ENCODE measurements at regions not wholly inside any gene's neighbourhood (a gene's known extent, or its start where the extent isn't known, plus 50 kb on each side); places are given as distances from the start of the nearest gene placed in this dataset.
"Not testable (repeated sequence)": the region's sequence is repeated elsewhere in the genome, so short reads cannot be mapped to it uniquely, and the experiment has no call there.

- no peak for TF ChIP-seq CTCF (IDR thresholded peaks at IDR 0.05)
- Histone ChIP-seq H3K27ac (no peak overlapping the region), H3K36me3 (no peaks in the 10 kb centered on the region), H3K27me3 (replicated peaks; ENCODE audit: insufficient read depth) (no peaks in the 10 kb centered on the region), H3K9me3 (no peaks in the 10 kb centered on the region), H3K4me3 (no peak overlapping the region), H3K4me1 (ENCODE audit: control insufficient read depth in 1 of 2, low read depth in 2 of 2) (no peaks in the 10 kb centered on the region)
- DNase-seq (ENCODE audit: low spot score) (no peak), ATAC-seq (ENCODE audit: insufficient number of reproducible peaks, low FRiP score, low read depth) (no peak)
These were observed 657.9 kb downstream of the TAF11L14 start for GRCh38 chr5:18292146-18292545.

DNA sequence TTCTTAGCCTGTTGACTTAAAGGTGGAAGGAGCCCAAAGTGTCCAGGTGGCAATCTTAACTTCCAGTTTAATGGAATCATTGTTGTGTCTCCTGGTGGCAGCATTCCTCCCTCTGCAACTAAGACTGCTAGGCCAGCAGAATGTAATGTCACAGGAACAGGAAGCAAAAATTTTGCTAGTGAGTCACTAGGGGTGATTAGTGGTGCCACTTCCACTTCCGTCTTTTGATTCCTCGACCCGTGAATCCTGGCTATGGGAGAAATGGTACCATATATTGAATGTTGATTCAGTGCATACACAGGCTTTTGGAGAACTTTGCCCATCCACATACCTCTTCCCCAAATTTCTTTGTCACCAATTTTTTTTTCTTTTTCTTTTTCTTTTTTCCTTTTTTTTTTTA is 661.4 kb downstream of the TAF11L14 start:
- not testable (repeated sequence) for DNase-seq (ENCODE audit: low spot score)

GRCh38 chr5:18299166-18299565 is 664.9 kb downstream of the TAF11L14 start:
- no peaks in the 10 kb centered on the region for H3K9me3 ChIP-seq
- no peak overlapping the region for H3K4me3 ChIP-seq
- no peaks in the 10 kb centered on the region for H3K27me3 ChIP-seq (replicated peaks; ENCODE audit: insufficient read depth)
- TF ChIP-seq CTCF (IDR thresholded peaks at IDR 0.05) = no peak
- no peaks in the 10 kb centered on the region for H3K36me3 ChIP-seq
- H3K27ac ChIP-seq = no peak overlapping the region
- no peak for DNase-seq (ENCODE audit: low spot score)
- ATAC-seq (ENCODE audit: insufficient number of reproducible peaks, low FRiP score, low read depth) = no peak
- no peaks in the 10 kb centered on the region for H3K4me1 ChIP-seq (ENCODE audit: control insufficient read depth in 1 of 2, low read depth in 2 of 2)

More for the DNA sequence above, 661.4 kb downstream of the TAF11L14 start:
- ATAC-seq (ENCODE audit: insufficient number of reproducible peaks, low FRiP score, low read depth); H3K9me3 ChIP-seq; H3K4me3 ChIP-seq; H3K4me1 ChIP-seq (ENCODE audit: control insufficient read depth in 1 of 2, low read depth in 2 of 2); H3K36me3 ChIP-seq; H3K27ac ChIP-seq; H3K27me3 ChIP-seq (replicated peaks; ENCODE audit: insufficient read depth): not testable (repeated sequence)

- H3K36me3 ChIP-seq = no peaks in the 10 kb centered on the region
- TF ChIP-seq CTCF (IDR thresholded peaks at IDR 0.05) = peak; percentile 48
- no peaks in the 10 kb centered on the region for H3K9me3 ChIP-seq
- no peak overlapping the region for H3K4me3 ChIP-seq
- H3K4me1 ChIP-seq (ENCODE audit: control insufficient read depth in 1 of 2, low read depth in 2 of 2) = no peaks in the 10 kb centered on the region
- ATAC-seq (ENCODE audit: insufficient number of reproducible peaks, low FRiP score, low read depth) = no peak
- no peak overlapping the region for H3K27ac ChIP-seq
- DNase-seq (ENCODE audit: low spot score) = no peak
- no peaks in the 10 kb centered on the region for H3K27me3 ChIP-seq (replicated peaks; ENCODE audit: insufficient read depth)
These were observed 671.1 kb downstream of the TAF11L14 start for GRCh38 chr5:18305288-18305924.

DNA sequence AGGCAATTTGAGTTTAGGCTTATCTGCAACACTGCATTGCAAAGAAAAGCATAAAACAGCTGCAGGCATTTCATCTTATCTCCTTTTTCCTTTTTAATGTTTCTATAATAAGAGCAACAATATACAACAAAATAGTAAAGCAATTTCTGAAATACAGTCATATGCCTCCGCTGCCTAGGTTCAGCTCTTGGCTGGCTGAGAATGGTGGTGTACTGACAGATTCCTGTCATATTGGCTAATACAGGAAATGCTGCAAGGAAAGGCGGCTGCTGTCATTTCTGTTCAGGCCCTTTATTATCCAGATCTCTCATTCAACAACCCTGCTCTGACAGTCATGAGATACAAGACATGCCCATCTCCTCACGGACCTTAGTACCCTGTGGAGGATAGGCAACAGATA is 677.0 kb downstream of the TAF11L14 start:
- Histone ChIP-seq H3K36me3 (no peaks in the 10 kb centered on the region), H3K27ac (no peak overlapping the region), H3K9me3 (no peaks in the 10 kb centered on the region), H3K4me1 (ENCODE audit: control insufficient read depth in 1 of 2, low read depth in 2 of 2) (no peaks in the 10 kb centered on the region), H3K27me3 (replicated peaks; ENCODE audit: insufficient read depth) (no peaks in the 10 kb centered on the region), H3K4me3 (no peak overlapping the region)
- no peak for DNase-seq (ENCODE audit: low spot score)
- ATAC-seq (ENCODE audit: insufficient number of reproducible peaks, low FRiP score, low read depth) = no peak
- no peak for TF ChIP-seq CTCF (IDR thresholded peaks at IDR 0.05)

DNA sequence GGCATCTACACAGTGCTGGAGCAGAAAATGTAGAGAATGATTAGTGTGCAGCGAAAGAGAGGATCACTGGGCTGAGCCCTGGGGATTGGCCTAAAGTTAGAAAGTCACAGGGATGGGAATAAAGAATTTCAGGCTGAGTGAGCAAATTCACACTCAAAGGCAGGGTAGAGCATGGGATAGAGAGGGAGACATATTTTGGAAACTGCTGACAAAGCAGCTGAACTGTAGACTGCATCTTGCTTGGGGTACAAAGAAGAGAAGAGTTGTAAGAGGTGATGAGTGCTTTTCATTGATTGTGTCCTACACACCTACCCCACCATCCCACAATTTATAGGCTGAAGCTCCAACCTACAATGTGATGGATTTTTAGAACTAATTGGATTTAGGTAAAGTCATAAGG is 677.8 kb downstream of the TAF11L14 start:
- Histone ChIP-seq H3K9me3 (no peaks in the 10 kb centered on the region), H3K36me3 (no peaks in the 10 kb centered on the region), H3K27me3 (replicated peaks; ENCODE audit: insufficient read depth) (no peaks in the 10 kb centered on the region), H3K4me3 (no peak overlapping the region), H3K27ac (no peak overlapping the region), H3K4me1 (ENCODE audit: control insufficient read depth in 1 of 2, low read depth in 2 of 2) (no peaks in the 10 kb centered on the region)
- DNase-seq (ENCODE audit: low spot score) = no peak
- no peak for ATAC-seq (ENCODE audit: insufficient number of reproducible peaks, low FRiP score, low read depth)
- no peak for TF ChIP-seq CTCF (IDR thresholded peaks at IDR 0.05)
